HEK293T (cell line): ENCODE measurements at regions not wholly inside any gene's neighbourhood (a gene's known extent, or its start where the extent isn't known, plus 50 kb on each side); places are given as distances from the start of the nearest gene placed in this dataset.

Experiments used
- BHLHE40 ChIP-seq: fragments of 450-650 bp; IDR thresholded peaks from 2 replicates; pipeline ENCODE4 v1.6.1; 2016; ENCODE audit warnings: mild to moderate bottlenecking, moderate library complexity, borderline replicate concordance
- ELF4 ChIP-seq: fragments of 450-650 bp; IDR thresholded peaks from 2 replicates; pipeline ENCODE4 v1.6.1; 2017; ENCODE audit warnings: antibody characterized with exemption
- HDGF ChIP-seq: fragments of 450-650 bp; IDR thresholded peaks from 2 replicates; pipeline ENCODE4 v1.6.1; 2017; ENCODE audit warnings: antibody characterized with exemption, borderline replicate concordance
- SP1 ChIP-seq: fragments of 450-650 bp; IDR thresholded peaks from 2 replicates; pipeline ENCODE4 v1.6.1; 2017
- ZNF384 ChIP-seq: fragments of 450-650 bp; IDR thresholded peaks from 2 replicates; pipeline ENCODE4 v1.6.1; 2016

DNA sequence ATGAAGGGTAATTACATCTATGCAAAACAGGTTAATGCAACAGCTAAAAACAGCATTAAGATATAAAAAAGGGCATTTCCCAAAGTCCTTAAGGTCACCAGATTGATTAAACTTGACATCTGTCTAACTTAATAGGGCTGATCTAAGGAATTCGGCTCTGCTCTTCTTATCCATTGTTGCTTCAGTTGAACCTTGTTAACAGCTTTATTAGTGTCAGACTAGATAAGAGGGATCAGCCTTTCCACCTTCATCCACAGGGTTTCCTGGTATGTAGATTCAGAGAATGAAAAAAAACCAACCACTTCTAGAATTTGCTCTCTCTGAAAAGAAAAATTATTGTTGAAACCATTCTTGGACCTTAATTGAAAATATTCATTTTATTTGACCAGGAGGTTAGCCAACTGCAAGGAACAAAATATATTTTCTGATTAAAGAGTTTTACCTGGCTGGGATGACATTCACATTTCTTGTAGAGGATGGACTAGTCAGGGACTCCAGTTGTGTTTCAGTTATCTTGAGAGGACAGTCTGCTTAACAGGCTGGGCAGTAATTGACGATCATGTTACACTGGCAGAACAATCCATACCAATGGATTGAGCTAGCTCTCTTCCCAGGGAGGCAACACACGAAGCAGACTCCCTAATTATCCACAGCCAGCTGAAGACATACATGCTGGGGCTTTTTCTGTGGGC is 357.4 kb upstream of the ACVR2A start:
- no peak for TF ChIP-seq ELF4
- TF ChIP-seq BHLHE40, result no peak
- no peak for TF ChIP-seq SP1
- no peak for TF ChIP-seq HDGF
- TF ChIP-seq ZNF384, result no peak
